ENCODE measurements at regions not wholly inside any gene's neighbourhood (a gene's known extent, or its start where the extent isn't known, plus 50 kb on each side); places are given as distances from the start of the nearest gene placed in this dataset.
"Not testable (repeated sequence)": the region's sequence is repeated elsewhere in the genome, so short reads cannot be mapped to it uniquely, and the experiment has no call there.

- ATAC-seq, DNase-seq: not testable (repeated sequence)
Measured at GRCh38 chr12:9412459-9412858, 195.3 kb downstream of the KLRB1 start.

- not testable (repeated sequence) for ATAC-seq, DNase-seq
Measured at GRCh38 chr12:9411616-9412268, 196.0 kb downstream of the KLRB1 start.

- not testable (repeated sequence) for ATAC-seq, DNase-seq
Measured at GRCh38 chr12:9407425-9407748, 199.2 kb upstream of the PZP start.

GRCh38 chr12:9406564-9407424 lies 198.6 kb upstream of the PZP start:
- ATAC-seq, result no peak
- no peak for DNase-seq

- ATAC-seq, result no peak
- no peak for DNase-seq
Measured at GRCh38 chr12:9405886-9406563, 197.8 kb upstream of the PZP start.

GRCh38 chr12:9404469-9405260 lies 196.5 kb upstream of the PZP start:
- DNase-seq, result peak; percentile 18
- peak; percentile 40 for ATAC-seq

- DNase-seq, result no peak
- ATAC-seq, result no peak
Measured at GRCh38 chr12:9404031-9404430, 195.8 kb upstream of the PZP start.

- DNase-seq, ATAC-seq: not testable (repeated sequence)
Measured at GRCh38 chr12:9402432-9403040, 194.3 kb upstream of the PZP start.

GRCh38 chr12:9396367-9396766 lies 188.2 kb upstream of the PZP start:
- not testable (repeated sequence) for DNase-seq, ATAC-seq

GRCh38 chr12:9395220-9395619 lies 187.0 kb upstream of the PZP start:
- not testable (repeated sequence) for ATAC-seq, DNase-seq

- no peak for ATAC-seq
- DNase-seq, result no peak
Measured at GRCh38 chr12:9392842-9393241, 184.6 kb upstream of the PZP start.

GRCh38 chr12:9391815-9392214 lies 183.6 kb upstream of the PZP start:
- ATAC-seq, result no peak

GRCh38 chr12:9390761-9391160 lies 182.6 kb upstream of the PZP start:
- ATAC-seq (no peak), DNase-seq (no peak)

More at GRCh38 chr12:9391815-9392214, 183.6 kb upstream of the PZP start:
- DNase-seq, result no peak

- no peak for DNase-seq
- no peak for ATAC-seq
Measured at GRCh38 chr12:9389796-9390195, 181.6 kb upstream of the PZP start.

- no peak for ATAC-seq
- no peak for DNase-seq
Measured at GRCh38 chr12:9388379-9388778, 180.2 kb upstream of the PZP start.

- DNase-seq, result no peak
- no peak for ATAC-seq
Measured at GRCh38 chr12:9387450-9387849, 179.3 kb upstream of the PZP start.

- ATAC-seq, result no peak
Measured at GRCh38 chr12:9383585-9383984, 175.4 kb upstream of the PZP start.

GRCh38 chr12:9381619-9382018 lies 173.4 kb upstream of the PZP start:
- no peak for ATAC-seq
- no peak for DNase-seq

More at GRCh38 chr12:9383585-9383984, 175.4 kb upstream of the PZP start:
- no peak for DNase-seq

- ATAC-seq (no peak), DNase-seq (no peak)
Measured at GRCh38 chr12:9380650-9381049, 172.5 kb upstream of the PZP start.

- DNase-seq, result no peak
- ATAC-seq, result no peak
Measured at GRCh38 chr12:9379023-9379742, 171.0 kb upstream of the PZP start.

- ATAC-seq (no peak), DNase-seq (no peak)
Measured at GRCh38 chr12:9378430-9378835, 170.2 kb upstream of the PZP start.

All from stimulated activated naive CD8-positive, alpha-beta T cell treated with anti-CD3 and anti-CD28 coated beads, Interleukin-15, Interleukin-2, amounts not matched to agents 100 U/mL and 50 U/mL, for 24 hours (primary cell).